ENCODE measurements at regions not wholly inside any gene's neighbourhood (a gene's known extent, or its start where the extent isn't known, plus 50 kb on each side); places are given as distances from the start of the nearest gene placed in this dataset.
"Not testable (repeated sequence)": the region's sequence is repeated elsewhere in the genome, so short reads cannot be mapped to it uniquely, and the experiment has no call there.

DNA sequence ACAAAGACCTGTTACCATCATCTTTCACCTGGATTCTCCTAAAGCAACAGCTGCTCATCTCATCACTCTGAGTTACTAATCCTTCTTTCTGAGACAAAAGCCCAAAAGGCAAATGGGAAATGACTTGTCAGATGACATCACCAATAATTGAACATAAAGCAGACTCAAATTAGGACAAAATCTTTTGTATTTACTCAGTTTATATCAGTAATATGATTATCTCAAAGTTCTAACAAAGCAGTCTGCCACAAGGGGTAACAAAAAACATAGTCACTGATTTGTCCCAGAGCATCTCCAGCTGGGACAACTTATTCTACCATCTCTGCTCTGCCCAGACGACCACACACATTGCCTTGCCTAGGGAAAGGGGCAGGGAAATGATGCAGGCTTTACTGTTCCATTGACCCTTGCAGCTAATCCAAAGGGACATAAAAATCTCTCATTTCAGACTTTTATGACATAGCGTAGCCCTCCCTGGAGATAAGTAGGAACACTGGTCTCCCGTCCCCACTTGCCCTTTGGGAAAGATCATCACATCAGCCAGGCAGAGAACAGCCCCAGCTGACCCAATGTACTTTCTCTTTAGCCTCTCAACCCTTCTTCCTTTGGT is 249.5 kb upstream of the PTGER4 start:
- Mint-ChIP-seq H3K4me1 (peaks cover 2% of the 10 kb centered on the region), H3K27ac (no peak overlapping the region), H3K27me3 (no peaks in the 10 kb centered on the region), H3K9me3 (peaks cover 2% of the 10 kb centered on the region), H3K4me3 (no peak overlapping the region), H3K36me3 (no peaks in the 10 kb centered on the region)
- DNase-seq (ENCODE audit: low spot score in 2 of 2) (no peak), ATAC-seq (ENCODE audit: low read depth) (no peak)

DNA sequence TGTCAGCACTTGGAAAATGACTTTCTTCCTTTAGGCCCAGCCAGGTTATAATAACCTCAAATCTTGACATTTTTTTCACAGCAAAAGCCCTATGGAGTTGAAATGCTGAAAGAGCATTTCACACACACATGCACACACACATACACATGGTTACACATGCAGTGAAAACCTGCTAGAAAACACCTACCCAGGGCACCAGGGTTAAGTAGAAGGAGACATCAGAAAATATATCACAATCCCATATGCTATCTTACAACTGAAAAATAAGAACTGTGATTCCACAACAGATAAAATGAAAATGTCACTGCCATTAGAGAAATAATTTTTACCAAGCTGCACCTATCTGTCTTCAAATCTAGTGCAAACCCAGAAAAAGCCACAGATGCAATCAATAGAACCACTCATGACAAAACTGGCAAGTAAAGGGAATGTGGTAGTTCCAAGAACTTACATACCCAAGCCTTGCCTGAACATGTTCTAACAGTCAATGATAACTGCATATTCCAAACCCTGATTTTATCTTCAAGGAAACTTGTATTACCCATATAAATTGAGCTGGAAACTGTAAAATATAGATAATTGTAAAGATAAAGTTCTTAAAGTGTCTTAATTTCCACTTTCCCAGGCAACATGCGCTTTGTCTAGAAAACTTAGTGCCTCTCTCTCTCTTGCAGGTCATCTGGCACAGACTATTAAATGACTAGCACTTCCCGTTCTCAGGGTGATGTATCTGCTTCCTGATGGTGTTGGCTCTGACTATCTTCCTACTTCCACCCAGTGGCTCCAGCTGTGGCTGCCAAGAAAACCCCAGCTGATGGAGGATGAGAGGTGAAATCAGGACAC is 250.2 kb upstream of the PTGER4 start:
- peaks cover 2% of the 10 kb centered on the region for H3K9me3 Mint-ChIP-seq
- no peak overlapping the region for H3K27ac Mint-ChIP-seq
- H3K4me1 Mint-ChIP-seq: peaks cover 2% of the 10 kb centered on the region
- H3K4me3 Mint-ChIP-seq: no peak overlapping the region
- no peaks in the 10 kb centered on the region for H3K27me3 Mint-ChIP-seq
- H3K36me3 Mint-ChIP-seq: no peaks in the 10 kb centered on the region
- no peak for DNase-seq (ENCODE audit: low spot score in 2 of 2)
- ATAC-seq (ENCODE audit: low read depth): no peak

DNA sequence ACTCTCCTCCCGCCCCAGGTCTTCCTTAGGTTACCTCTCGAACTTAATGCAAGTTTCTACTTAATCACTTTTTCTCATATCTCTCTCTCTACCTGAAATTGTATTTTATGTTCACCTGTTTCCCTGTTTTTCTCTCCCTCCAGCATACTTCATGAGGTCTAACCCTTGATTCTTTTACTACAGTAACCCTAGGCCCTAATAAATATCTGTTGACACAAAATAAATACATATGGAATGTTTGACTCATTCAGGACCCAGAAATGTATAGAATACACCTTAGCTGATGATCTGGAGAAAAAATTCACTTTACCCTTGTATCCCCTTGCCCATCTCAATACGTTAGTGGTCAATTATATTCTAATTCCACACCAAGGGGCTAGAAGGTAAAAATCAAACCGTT is 250.9 kb upstream of the PTGER4 start:
- Mint-ChIP-seq H3K4me3 (no peak overlapping the region), H3K27me3 (no peaks in the 10 kb centered on the region), H3K4me1 (peaks cover 2% of the 10 kb centered on the region), H3K36me3 (no peaks in the 10 kb centered on the region), H3K27ac (no peak overlapping the region), H3K9me3 (peaks cover 2% of the 10 kb centered on the region)
- ATAC-seq (ENCODE audit: low read depth): no peak
- no peak for DNase-seq (ENCODE audit: low spot score in 2 of 2)

DNA sequence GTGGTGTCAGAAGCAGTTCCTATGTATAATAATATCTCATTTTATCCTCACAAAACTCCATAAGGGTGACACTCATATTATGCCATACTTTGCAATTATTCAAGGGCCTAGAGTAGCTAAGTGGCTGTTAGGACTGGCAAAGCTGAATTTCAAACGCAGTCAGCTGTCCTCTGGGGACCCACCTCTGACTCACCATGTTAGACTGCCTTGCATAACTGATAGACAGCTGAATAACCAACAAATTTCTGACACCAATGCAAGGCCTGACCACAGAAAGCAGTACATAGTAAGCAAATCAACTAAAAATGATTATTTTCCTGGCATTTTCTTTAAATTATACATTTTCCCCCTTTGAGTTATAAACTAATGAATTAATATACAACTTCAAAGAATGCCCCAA is 251.6 kb upstream of the PTGER4 start:
- Mint-ChIP-seq H3K9me3 (peaks cover 2% of the 10 kb centered on the region), H3K36me3 (no peaks in the 10 kb centered on the region)
- ATAC-seq (ENCODE audit: low read depth): no peak

DNA sequence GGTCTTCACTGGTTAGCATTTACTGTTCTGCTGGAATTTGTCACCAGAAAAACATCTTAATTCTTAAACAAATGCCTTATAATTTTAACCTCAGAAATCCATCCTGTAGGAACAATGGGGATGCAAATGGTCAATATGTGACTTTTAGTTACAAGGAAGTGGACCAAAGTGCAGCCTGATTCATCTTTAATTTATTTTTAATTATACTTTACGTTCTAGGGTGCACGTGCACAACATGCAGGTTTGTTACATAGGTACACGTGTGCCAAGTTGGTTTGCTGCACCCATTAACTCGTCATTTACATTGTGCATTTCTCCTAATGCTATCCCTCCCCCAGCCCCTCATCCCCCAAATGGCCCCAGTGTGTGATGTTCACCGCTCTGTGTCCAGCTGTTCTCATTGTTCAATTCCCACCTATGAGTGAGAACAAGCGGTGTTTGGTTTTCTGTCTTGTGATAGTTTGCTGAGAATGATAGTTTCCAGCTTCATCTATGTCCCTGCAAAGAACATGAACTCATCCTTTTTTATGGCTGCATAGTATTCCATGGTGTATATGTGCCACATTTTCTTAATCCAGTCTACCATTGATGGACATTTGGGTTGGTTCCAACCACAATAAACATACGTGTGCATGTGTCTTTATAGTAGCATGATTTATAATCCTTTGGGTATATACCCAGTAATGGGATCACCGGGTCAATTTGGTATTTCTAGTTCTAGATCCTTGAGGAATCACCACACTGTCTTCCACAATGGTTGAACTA is 262.5 kb upstream of the PTGER4 start:
- H3K4me3 Mint-ChIP-seq; H3K36me3 Mint-ChIP-seq; H3K27ac Mint-ChIP-seq; H3K9me3 Mint-ChIP-seq; H3K4me1 Mint-ChIP-seq; ATAC-seq (ENCODE audit: low read depth); DNase-seq (ENCODE audit: low spot score in 2 of 2); H3K27me3 Mint-ChIP-seq: not testable (repeated sequence)

More for the DNA sequence above, 251.6 kb upstream of the PTGER4 start:
- Mint-ChIP-seq H3K27ac (no peak overlapping the region), H3K27me3 (no peaks in the 10 kb centered on the region), H3K4me3 (no peak overlapping the region), H3K4me1 (peaks cover 2% of the 10 kb centered on the region)
- no peak for DNase-seq (ENCODE audit: low spot score in 2 of 2)

DNA sequence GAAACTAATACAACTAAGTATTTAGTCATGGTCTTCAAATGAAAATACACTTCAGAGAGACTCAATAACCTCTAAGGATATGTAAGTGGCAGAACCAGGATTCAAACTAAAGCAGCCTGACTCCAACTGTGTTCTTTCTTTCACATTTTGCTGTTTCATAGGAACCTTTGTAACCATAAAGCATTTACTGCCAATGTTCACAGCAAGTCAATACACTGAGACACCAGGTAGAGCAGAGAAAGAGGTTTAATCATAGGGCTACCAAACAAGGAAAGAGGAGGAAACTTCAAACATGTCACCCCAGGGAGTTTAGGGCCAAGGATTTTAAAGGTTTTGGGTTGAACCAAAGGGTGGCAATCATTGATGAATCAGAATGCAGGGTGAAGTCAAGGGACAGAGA is 263.1 kb upstream of the PTGER4 start:
- Mint-ChIP-seq H3K36me3 (peaks cover 3% of the 10 kb centered on the region), H3K27me3 (no peaks in the 10 kb centered on the region), H3K9me3 (peaks cover 4% of the 10 kb centered on the region), H3K27ac (no peak overlapping the region), H3K4me3 (no peak overlapping the region), H3K4me1 (peaks cover under 1% of the 10 kb centered on the region)
- DNase-seq (ENCODE audit: low spot score in 2 of 2) (no peak), ATAC-seq (ENCODE audit: low read depth) (no peak)

DNA sequence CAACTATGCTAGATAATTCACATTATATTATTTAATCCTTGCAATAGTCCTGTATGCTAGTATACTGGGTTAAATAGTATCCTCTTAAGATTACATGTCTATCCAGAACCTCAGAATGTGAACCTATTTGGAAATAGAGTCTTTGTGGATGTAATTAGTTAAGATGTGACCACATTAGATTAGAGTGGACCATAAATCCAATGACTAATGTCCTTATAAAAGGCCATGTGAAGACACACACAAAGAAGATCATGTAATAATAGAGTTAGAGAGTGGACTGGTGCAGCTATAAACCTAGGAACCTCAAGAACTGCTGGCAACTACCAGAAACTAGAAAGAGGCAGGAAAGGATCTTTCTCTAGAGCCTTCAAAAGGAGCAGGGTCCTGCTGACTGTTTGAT is 263.6 kb upstream of the PTGER4 start:
- no peak overlapping the region for H3K4me3 Mint-ChIP-seq
- no peak for ATAC-seq (ENCODE audit: low read depth)
- peak overlapping the region; percentile 14 for H3K27ac Mint-ChIP-seq

DNA sequence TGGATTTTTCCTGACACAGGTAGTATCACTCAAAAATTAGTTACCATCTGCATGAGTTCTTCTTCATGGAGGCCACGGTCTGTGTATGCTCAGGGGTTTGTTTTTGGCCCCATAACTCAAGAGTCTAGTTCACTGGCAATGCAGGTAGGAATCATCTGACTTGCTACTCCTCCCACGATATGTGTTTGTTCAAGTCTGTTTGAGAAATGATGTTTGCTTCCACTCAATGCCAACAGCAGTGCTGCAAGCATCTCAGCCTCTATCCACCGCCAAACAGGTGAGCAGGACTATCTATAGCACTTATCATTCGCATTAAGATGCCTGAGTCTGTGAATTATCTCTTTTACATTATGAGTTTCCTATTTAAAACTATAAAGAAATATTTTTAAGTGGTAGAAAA is 264.8 kb upstream of the PTGER4 start:
- DNase-seq (ENCODE audit: low spot score in 2 of 2): no peak
- H3K4me1 Mint-ChIP-seq: peaks cover 16% of the 10 kb centered on the region
- no peaks in the 10 kb centered on the region for H3K27me3 Mint-ChIP-seq
- H3K36me3 Mint-ChIP-seq: no peaks in the 10 kb centered on the region
- no peak overlapping the region for H3K27ac Mint-ChIP-seq
- H3K9me3 Mint-ChIP-seq: peaks cover 4% of the 10 kb centered on the region
- H3K4me3 Mint-ChIP-seq: no peak overlapping the region
- no peak for ATAC-seq (ENCODE audit: low read depth)

More for the DNA sequence above, 263.6 kb upstream of the PTGER4 start:
- DNase-seq (ENCODE audit: low spot score in 2 of 2): no peak
- Mint-ChIP-seq H3K9me3 (peaks cover 4% of the 10 kb centered on the region), H3K36me3 (peaks cover 3% of the 10 kb centered on the region), H3K27me3 (no peaks in the 10 kb centered on the region), H3K4me1 (peaks cover 5% of the 10 kb centered on the region)

DNA sequence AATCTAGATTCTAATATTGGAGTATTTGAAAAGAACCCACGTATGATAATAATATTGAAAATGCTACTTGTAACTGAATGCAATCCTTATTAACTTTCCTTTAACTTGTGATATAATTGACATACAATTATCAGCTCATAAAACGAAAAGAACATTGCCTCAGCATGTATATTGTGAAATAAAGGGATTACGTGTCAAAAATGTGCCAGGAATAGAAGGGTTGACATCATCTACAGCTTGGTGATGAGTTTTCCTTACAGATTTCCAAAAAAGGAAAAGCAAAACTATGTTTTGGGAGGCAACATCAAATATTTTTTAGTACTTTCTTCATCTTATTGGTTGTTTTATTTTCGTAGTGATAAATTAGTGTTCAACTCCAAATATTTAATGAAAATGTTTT is 266.0 kb upstream of the PTGER4 start:
- H3K4me3 Mint-ChIP-seq: no peak overlapping the region
- peaks cover 19% of the 10 kb centered on the region for H3K4me1 Mint-ChIP-seq
- no peaks in the 10 kb centered on the region for H3K27me3 Mint-ChIP-seq
- peaks cover 4% of the 10 kb centered on the region for H3K9me3 Mint-ChIP-seq
- no peak for ATAC-seq (ENCODE audit: low read depth)
- H3K36me3 Mint-ChIP-seq: no peaks in the 10 kb centered on the region
- no peak overlapping the region for H3K27ac Mint-ChIP-seq
- no peak for DNase-seq (ENCODE audit: low spot score in 2 of 2)

DNA sequence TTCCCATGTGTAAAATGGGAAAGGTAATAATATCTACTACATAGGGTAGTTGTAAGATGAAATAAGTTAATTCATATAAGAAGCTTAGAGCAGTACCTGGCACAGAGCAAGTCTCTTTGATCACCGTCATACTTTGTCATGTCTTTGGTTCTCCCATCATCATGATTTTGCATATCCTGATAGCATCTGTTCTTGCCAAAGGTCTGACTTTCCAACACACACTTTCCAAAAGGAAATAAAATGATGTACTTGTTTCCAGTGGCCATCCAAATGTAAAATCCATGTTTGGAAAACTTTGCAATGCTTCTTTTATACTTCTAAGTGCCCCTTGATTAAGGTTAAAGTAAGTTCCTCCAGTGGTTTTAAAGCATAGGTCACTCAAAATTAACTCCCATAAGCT is 266.9 kb upstream of the PTGER4 start:
- Mint-ChIP-seq H3K4me1 (peaks cover 19% of the 10 kb centered on the region), H3K27ac (no peak overlapping the region), H3K27me3 (no peaks in the 10 kb centered on the region), H3K4me3 (no peak overlapping the region), H3K9me3 (peaks cover 1% of the 10 kb centered on the region), H3K36me3 (no peaks in the 10 kb centered on the region)
- no peak for ATAC-seq (ENCODE audit: low read depth)
- no peak for DNase-seq (ENCODE audit: low spot score in 2 of 2)

DNA sequence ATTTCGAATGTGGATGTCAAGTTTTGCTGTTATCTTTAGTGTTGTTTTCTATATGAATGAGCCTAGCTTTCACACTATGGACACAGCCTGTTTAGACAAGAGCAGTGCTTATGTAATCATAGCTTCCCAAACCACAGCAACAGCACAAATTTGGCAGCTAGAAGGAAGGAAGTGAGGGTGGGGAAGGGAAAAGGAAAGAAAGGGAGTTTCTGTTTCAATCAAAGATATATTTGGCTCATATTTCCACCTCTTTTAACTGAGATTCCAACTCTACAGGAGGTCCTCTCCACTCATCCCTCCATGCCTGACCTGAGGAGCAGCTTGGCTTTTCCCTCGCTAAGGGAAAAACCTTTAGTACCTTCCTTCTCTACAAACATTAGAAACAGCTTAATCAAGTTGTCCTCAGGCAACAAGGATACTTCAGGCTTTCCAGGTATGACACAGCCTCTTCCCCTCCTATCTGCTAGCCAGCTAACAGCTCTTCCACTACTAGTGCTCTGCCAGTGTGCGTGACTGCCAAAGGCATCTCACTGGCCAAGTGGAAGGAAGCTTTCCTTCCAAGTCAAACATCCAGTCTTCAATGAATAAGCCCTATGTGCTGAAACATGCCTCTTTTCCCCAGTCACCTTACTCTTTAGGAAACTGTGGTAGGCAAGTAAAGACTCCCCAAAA is 268.6 kb upstream of the PTGER4 start:
- no peaks in the 10 kb centered on the region for H3K36me3 Mint-ChIP-seq
- peaks cover 26% of the 10 kb centered on the region for H3K4me1 Mint-ChIP-seq
- H3K9me3 Mint-ChIP-seq: no peaks in the 10 kb centered on the region
- H3K27me3 Mint-ChIP-seq: no peaks in the 10 kb centered on the region
- ATAC-seq (ENCODE audit: low read depth) (no peak), DNase-seq (ENCODE audit: low spot score in 2 of 2) (no peak)
- H3K27ac Mint-ChIP-seq: peak overlapping the region; percentile 22
- no peak overlapping the region for H3K4me3 Mint-ChIP-seq

DNA sequence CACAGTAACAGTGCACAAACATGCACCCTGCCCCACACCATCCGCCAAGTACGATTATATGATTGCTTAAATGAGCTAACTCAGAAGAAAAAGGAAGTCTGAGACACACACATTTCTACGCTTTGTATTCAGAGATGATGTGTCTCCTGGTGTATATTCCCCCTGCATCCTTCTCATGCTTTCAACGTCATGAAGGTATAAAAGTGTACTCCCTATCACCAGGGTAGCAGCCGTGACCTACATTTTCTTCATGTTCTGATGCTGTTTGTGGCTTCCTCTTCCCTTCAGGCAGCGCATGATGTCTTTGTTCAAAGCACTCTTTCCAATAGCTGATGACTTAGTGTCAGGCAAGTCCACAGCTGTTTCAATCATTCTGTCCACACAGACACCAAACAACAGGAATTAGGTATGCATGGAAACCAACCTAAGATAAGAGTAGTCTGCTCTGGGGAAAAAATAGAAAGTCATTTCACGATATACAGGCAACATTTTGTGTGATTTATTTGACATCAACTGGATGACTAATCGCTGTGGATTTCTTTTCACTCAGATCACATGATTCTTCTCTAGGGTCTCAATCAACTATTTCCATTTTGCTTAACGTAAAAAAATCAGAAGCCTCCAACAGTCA is 269.4 kb upstream of the PTGER4 start:
- H3K27me3 Mint-ChIP-seq: no peaks in the 10 kb centered on the region
- peak overlapping the region; percentile 54 for H3K4me3 Mint-ChIP-seq
- peak overlapping the region; percentile 22 for H3K27ac Mint-ChIP-seq

DNA sequence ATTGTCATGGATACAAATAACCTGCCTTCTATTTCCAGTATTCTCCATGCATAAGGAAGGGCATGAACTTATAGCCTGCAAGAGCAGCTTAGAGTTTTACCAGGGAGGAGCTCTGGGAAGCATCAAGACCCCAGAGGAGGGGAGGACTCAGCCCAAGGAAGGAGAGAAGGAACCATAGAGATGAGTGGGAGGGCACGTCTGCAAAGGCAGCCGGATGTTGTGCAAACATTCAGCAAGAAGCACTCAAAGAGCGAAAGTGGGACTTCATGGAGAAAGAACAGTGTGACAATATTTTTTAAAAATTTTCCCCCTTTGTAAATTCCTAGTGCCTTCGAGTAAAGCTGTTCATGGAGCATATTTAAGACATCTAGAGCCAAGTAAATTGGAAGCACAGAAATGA is 270.1 kb upstream of the PTGER4 start:
- H3K4me1 Mint-ChIP-seq: peaks cover 30% of the 10 kb centered on the region
- DNase-seq (ENCODE audit: low spot score in 2 of 2): no peak

More for the DNA sequence above, 269.4 kb upstream of the PTGER4 start:
- ATAC-seq (ENCODE audit: low read depth) (peak; percentile 82), DNase-seq (ENCODE audit: low spot score in 2 of 2) (peak in 1 of 2 donors; percentile 35)
- Mint-ChIP-seq H3K4me1 (peaks cover 29% of the 10 kb centered on the region), H3K36me3 (no peaks in the 10 kb centered on the region), H3K9me3 (no peaks in the 10 kb centered on the region)

More for the DNA sequence above, 270.1 kb upstream of the PTGER4 start:
- Mint-ChIP-seq H3K27ac (peak overlapping the region; percentile 22), H3K27me3 (no peaks in the 10 kb centered on the region), H3K36me3 (no peaks in the 10 kb centered on the region), H3K4me3 (peak overlapping the region; percentile 9), H3K9me3 (no peaks in the 10 kb centered on the region)
- no peak for ATAC-seq (ENCODE audit: low read depth)

Data from memory B cell (primary cell).